OCI-LY1 (cell line): ENCODE measurements at regions not wholly inside any gene's neighbourhood (a gene's known extent, or its start where the extent isn't known, plus 50 kb on each side); places are given as distances from the start of the nearest gene placed in this dataset.

Experiments
- H2AFZ ChIP-seq: fragments of 200-600 bp; sonication (generic), shearing (Covaris generic); 2 replicates; pipeline ENCODE4 v1.6.0; 2014; ENCODE audit warnings: antibody characterized with exemption, mild to moderate bottlenecking, low read length
- H3F3A ChIP-seq: fragments of 200-600 bp; sonication (generic), shearing (Covaris generic); 2 replicates; pipeline ENCODE4 v1.6.0; 2014; ENCODE audit warnings: mild to moderate bottlenecking, antibody characterized with exemption, low read length, moderate library complexity; ENCODE audit not compliant: insufficient read depth
- H3K27ac ChIP-seq: fragments of 200-600 bp; sonication (generic); 2 replicates; pipeline ENCODE4 v1.5.1; 2014; ENCODE audit warnings: low read length, mixed run types, mild to moderate bottlenecking, low read depth; ENCODE audit not compliant: poor library complexity, severe bottlenecking
- H3K27me3 ChIP-seq: fragments of 200-600 bp; sonication (generic); 2 replicates; pipeline ENCODE4 v1.6.0; 2014; ENCODE audit warnings: antibody characterized with exemption, mild to moderate bottlenecking, low read length, moderate library complexity; ENCODE audit not compliant: insufficient read depth
- H3K36me3 ChIP-seq: fragments of 200-600 bp; sonication (generic); 2 replicates; pipeline ENCODE4 v1.6.1; 2014; ENCODE audit warnings: mild to moderate bottlenecking, antibody characterized with exemption, low read length, moderate library complexity, mixed read lengths; ENCODE audit not compliant: insufficient read depth
- H3K4me1 ChIP-seq: fragments of 200-600 bp; sonication (generic); 2 replicates; pipeline ENCODE4 v1.5.1; 2014; ENCODE audit warnings: mild to moderate bottlenecking, low read length, moderate library complexity; ENCODE audit not compliant: insufficient read depth, severe bottlenecking
- H3K4me2 ChIP-seq: fragments of 200-600 bp; sonication (generic), shearing (Covaris generic); 2 replicates; pipeline ENCODE4 v1.6.1; 2014; ENCODE audit warnings: low read length
- H3K4me3 ChIP-seq: fragments of 200-600 bp; sonication (generic); 2 replicates; pipeline ENCODE4 v1.5.1; 2014; ENCODE audit warnings: low read length, low read depth, mild to moderate bottlenecking, mixed read lengths; ENCODE audit not compliant: poor library complexity, severe bottlenecking
- H3K79me2 ChIP-seq: fragments of 200-600 bp; shearing (Covaris generic); 2 replicates; pipeline ENCODE4 v1.6.1; 2016; ENCODE audit warnings: mixed run types, low read length, mixed read lengths; ENCODE audit not compliant: insufficient read depth
- H3K9ac ChIP-seq: fragments of 200-600 bp; sonication (generic), shearing (Covaris generic); 2 replicates; pipeline ENCODE4 v1.6.1; 2014; ENCODE audit warnings: mild to moderate bottlenecking, low read length, mixed read lengths
- H3K9me2 ChIP-seq: fragments of 200-600 bp; sonication (generic), shearing (Covaris generic); 2 replicates; pipeline ENCODE4 v1.6.1; 2014; ENCODE audit warnings: low read depth, mild to moderate bottlenecking, low read length, mixed read lengths
- H3K9me3 ChIP-seq: fragments of 200-600 bp; shearing (Covaris generic); 2 replicates; pipeline ENCODE4 v1.6.1; 2014; ENCODE audit warnings: low read length, mixed read lengths
- H4K20me1 ChIP-seq: fragments of 200-600 bp; sonication (generic), shearing (Covaris generic); 2 replicates; pipeline ENCODE4 v1.6.0; 2016; ENCODE audit warnings: mild to moderate bottlenecking, low read length; ENCODE audit not compliant: insufficient read depth
- EZH2 ChIP-seq: fragments of 200-600 bp; sonication (generic), shearing (Covaris generic); IDR thresholded peaks from 2 replicates; pipeline ENCODE4 v1.8.0; 2017; ENCODE audit warnings: borderline replicate concordance, mixed run types, mild to moderate bottlenecking, antibody characterized with exemption, low read length, moderate library complexity, mixed read lengths
- TF ChIP-seq, protein P1 (sequence below): fragments of 200-600 bp; sonication (generic), shearing (Covaris generic); IDR thresholded peaks from 2 replicates; pipeline ENCODE4 v1.5.1; 2017; ENCODE audit warnings: mild to moderate bottlenecking, antibody characterized with exemption, low read length, moderate library complexity, mixed read lengths

DNA sequence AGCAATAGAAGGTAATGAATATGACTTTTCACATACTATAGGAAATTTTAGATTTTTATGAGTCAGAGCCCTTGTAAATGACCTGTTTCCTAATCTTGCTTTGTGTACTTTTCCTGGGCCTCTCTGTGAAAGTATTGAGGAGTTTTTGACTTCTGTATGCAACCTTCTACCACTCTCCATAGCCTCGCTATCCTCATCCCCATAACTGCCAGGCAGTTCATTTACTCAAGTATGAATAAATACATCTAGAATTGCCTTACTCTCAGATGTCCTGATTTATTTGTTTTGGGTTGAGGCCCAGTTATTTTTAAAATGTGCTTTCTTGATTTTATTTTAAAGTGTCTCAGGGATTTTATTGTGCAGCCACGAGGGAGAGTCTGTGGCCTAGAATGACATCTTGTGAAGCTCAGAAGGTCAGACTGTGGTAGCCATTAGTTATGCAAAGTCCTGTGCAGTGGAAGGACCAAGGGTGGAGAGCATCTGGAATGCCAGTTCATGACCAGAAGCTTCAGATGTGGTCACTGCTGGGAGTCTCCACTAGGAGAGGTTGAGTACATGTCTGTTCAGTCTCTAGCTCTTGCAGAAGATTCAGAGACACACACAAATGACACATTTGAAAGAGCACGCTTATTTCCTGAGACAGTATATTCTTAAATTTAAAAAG lies 346.2 kb upstream of the IMPG1 start:
- H2AFZ ChIP-seq, result no peak overlapping the region
- H3F3A ChIP-seq, result no peaks in the 10 kb centered on the region
- H3K9me3 ChIP-seq, result no peaks in the 10 kb centered on the region
- H3K27ac ChIP-seq, result no peak overlapping the region
- H3K79me2 ChIP-seq, result no peaks in the 10 kb centered on the region
- H3K9ac ChIP-seq, result no peak overlapping the region
- H3K9me2 ChIP-seq, result no peaks in the 10 kb centered on the region
- TF ChIP-seq, protein P1, sequence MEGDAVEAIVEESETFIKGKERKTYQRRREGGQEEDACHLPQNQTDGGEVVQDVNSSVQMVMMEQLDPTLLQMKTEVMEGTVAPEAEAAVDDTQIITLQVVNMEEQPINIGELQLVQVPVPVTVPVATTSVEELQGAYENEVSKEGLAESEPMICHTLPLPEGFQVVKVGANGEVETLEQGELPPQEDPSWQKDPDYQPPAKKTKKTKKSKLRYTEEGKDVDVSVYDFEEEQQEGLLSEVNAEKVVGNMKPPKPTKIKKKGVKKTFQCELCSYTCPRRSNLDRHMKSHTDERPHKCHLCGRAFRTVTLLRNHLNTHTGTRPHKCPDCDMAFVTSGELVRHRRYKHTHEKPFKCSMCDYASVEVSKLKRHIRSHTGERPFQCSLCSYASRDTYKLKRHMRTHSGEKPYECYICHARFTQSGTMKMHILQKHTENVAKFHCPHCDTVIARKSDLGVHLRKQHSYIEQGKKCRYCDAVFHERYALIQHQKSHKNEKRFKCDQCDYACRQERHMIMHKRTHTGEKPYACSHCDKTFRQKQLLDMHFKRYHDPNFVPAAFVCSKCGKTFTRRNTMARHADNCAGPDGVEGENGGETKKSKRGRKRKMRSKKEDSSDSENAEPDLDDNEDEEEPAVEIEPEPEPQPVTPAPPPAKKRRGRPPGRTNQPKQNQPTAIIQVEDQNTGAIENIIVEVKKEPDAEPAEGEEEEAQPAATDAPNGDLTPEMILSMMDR, result no peak
- no peak for TF ChIP-seq EZH2
- no peaks in the 10 kb centered on the region for H3K4me1 ChIP-seq
- H3K4me2 ChIP-seq, result no peak overlapping the region
- no peaks in the 10 kb centered on the region for H4K20me1 ChIP-seq
- H3K36me3 ChIP-seq, result no peaks in the 10 kb centered on the region
- no peaks in the 10 kb centered on the region for H3K27me3 ChIP-seq
- H3K4me3 ChIP-seq, result no peak overlapping the region

DNA sequence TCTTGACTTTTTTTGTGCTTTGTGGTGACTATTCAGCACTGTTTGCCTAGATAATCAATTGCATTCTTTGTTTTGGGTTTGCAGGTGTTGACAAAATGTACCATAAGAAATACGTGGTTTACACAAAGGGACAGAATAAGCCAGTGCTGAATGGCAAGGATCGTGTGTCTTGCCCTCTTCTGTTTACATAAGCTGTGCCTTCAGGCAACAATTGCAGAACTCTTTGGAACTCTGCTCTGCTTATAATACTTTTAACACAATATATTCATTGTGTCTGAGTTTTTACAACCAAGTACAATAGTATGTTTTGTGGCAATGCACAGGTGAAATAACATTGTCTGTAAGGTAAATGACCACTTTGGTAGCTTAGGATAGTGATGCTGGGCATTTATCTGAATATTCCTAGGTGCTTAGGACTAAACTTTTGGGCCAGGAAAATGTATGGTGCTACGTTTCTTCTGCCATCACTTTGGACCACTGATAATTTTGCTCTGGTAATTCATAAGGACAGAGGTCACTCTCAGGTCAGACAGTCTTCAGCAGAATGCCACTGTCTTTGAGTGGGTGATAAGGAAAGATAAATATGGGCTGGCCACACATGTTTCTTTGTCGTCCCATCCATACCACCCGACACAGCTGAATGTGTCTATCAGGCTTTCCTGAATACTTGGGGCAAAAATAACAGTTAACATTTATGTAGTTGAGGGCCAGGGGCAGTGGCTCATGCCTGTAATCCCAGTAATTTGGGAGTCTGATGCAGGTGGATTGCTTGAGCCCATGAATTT lies 344.6 kb upstream of the IMPG1 start:
- Histone ChIP-seq H3K4me1 (no peaks in the 10 kb centered on the region), H3K36me3 (no peaks in the 10 kb centered on the region), H3K79me2 (no peaks in the 10 kb centered on the region), H4K20me1 (no peaks in the 10 kb centered on the region), H3K27me3 (no peaks in the 10 kb centered on the region), H3K9me2 (no peaks in the 10 kb centered on the region), H3K4me3 (no peak overlapping the region), H3K27ac (no peak overlapping the region), H3K4me2 (no peak overlapping the region), H3K9me3 (no peaks in the 10 kb centered on the region), H3F3A (no peaks in the 10 kb centered on the region), H2AFZ (no peak overlapping the region), H3K9ac (no peak overlapping the region)
- TF ChIP-seq, protein P1, result no peak
- no peak for TF ChIP-seq EZH2

DNA sequence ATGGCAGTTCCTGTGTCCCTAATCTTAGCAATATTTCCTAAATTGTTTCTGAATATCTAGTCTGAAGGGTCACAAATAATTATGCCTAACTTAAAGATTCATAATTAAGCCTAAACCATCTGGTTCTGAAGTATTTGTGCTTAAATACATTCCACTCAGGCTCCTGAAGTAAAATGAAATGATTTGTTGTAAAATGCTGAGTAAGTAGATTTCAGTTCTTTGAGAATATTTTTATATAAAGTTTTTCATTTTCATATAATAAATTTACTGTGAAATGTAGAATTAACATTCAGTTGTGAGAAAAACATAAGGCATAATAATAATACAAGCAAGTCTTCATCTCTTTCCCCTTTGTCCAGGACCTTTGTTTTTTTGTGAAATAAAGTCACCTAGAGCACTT lies 330.6 kb upstream of the IMPG1 start:
- TF ChIP-seq, protein P1, result no peak
- no peak for TF ChIP-seq EZH2
- Histone ChIP-seq H3K27ac (no peak overlapping the region), H3K9me3 (no peaks in the 10 kb centered on the region), H3K4me2 (no peak overlapping the region), H3K27me3 (no peaks in the 10 kb centered on the region), H4K20me1 (no peaks in the 10 kb centered on the region), H3K4me3 (no peak overlapping the region), H2AFZ (no peak overlapping the region), H3K79me2 (no peaks in the 10 kb centered on the region), H3F3A (no peaks in the 10 kb centered on the region), H3K36me3 (no peaks in the 10 kb centered on the region), H3K4me1 (no peaks in the 10 kb centered on the region), H3K9ac (no peak overlapping the region), H3K9me2 (no peaks in the 10 kb centered on the region)
